HG03469 (cell line): ENCODE measurements at regions not wholly inside any gene's neighbourhood (a gene's known extent, or its start where the extent isn't known, plus 50 kb on each side); places are given as distances from the start of the nearest gene placed in this dataset.

Source experiments
- ATAC-seq: cut with Tn5 transposase; IDR thresholded peaks from one replicate; pipeline ENCODE4 v1.9.1; 2021; ENCODE audit warnings: mild to moderate bottlenecking, moderate library complexity, moderate number of reproducible peaks; ENCODE audit not compliant: unreplicated experiment

GRCh38 chr6:22668307-22668706, 98.9 kb downstream of the HDGFL1 start:
- no peak for ATAC-seq

GRCh38 chr6:22668717-22669116, 99.4 kb downstream of the HDGFL1 start:
- ATAC-seq = no peak

- ATAC-seq = no peak
These were observed 101.2 kb downstream of the HDGFL1 start for GRCh38 chr6:22670605-22671004.

- no peak for ATAC-seq
These were observed 104.1 kb downstream of the HDGFL1 start for GRCh38 chr6:22673474-22673873.

GRCh38 chr6:22680950-22681349, 111.6 kb downstream of the HDGFL1 start:
- ATAC-seq = no peak

- no peak for ATAC-seq
These were observed 112.4 kb downstream of the HDGFL1 start for GRCh38 chr6:22681761-22682160.

- no peak for ATAC-seq
These were observed 113.6 kb downstream of the HDGFL1 start for GRCh38 chr6:22682979-22683378.

GRCh38 chr6:22690446-22690845, 121.1 kb downstream of the HDGFL1 start:
- ATAC-seq = no peak

GRCh38 chr6:22694092-22694724, 124.8 kb downstream of the HDGFL1 start:
- no peak for ATAC-seq

GRCh38 chr6:22696481-22696880, 127.1 kb downstream of the HDGFL1 start:
- no peak for ATAC-seq

GRCh38 chr6:22697306-22697705, 127.9 kb downstream of the HDGFL1 start:
- ATAC-seq = no peak

- no peak for ATAC-seq
These were observed 129.8 kb downstream of the HDGFL1 start for GRCh38 chr6:22699151-22699550.

GRCh38 chr6:22706651-22707050, 137.3 kb downstream of the HDGFL1 start:
- ATAC-seq = no peak

GRCh38 chr6:22708469-22708868, 139.1 kb downstream of the HDGFL1 start:
- no peak for ATAC-seq

GRCh38 chr6:22709803-22710202, 140.4 kb downstream of the HDGFL1 start:
- ATAC-seq = no peak

- no peak for ATAC-seq
These were observed 147.4 kb downstream of the HDGFL1 start for GRCh38 chr6:22716721-22717120.

GRCh38 chr6:22717915-22718314, 148.5 kb downstream of the HDGFL1 start:
- no peak for ATAC-seq

GRCh38 chr6:22722913-22723312, 153.5 kb downstream of the HDGFL1 start:
- ATAC-seq = no peak

- ATAC-seq = no peak
These were observed 157.6 kb downstream of the HDGFL1 start for GRCh38 chr6:22726966-22727365.

- no peak for ATAC-seq
These were observed 158.3 kb downstream of the HDGFL1 start for GRCh38 chr6:22727710-22728109.

GRCh38 chr6:22732176-22732970, 163.0 kb downstream of the HDGFL1 start:
- no peak for ATAC-seq

GRCh38 chr6:22736740-22737139, 167.4 kb downstream of the HDGFL1 start:
- ATAC-seq = no peak
